ENCODE measurements at regions not wholly inside any gene's neighbourhood (a gene's known extent, or its start where the extent isn't known, plus 50 kb on each side); places are given as distances from the start of the nearest gene placed in this dataset.

DNA sequence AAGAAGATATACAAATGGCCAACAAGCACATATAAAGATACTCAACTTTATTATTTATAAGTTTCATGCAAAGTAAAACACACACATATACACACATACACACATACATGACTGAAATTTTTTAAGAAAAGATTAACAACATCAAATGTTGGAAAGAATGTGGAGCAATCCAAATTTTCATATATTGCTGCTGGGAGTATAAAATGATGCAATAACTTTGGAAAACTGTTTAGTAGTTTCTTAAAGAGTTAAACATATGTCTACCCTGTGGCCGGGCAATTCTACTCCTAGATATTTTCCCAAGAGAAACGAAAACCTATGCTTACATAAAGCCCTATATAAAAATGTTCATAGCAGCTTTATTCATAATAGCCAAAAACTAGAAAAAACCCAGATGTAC, 99.8 kb upstream of the NR4A3 start:
- Mint-ChIP-seq H3K27me3 (ENCODE audit: low read depth in 3 of 3) (no peaks in the 10 kb centered on the region), H3K36me3 (no peaks in the 10 kb centered on the region), H3K4me3 (no peak overlapping the region), H3K27ac (no peak overlapping the region), H3K4me1 (peaks cover 15% of the 10 kb centered on the region), H3K9me3 (no peaks in the 10 kb centered on the region)
- no CpG with 5 or more reads among the region's 2 CpGs for WGBS (ENCODE audit: insufficient coverage)
- H3K27me3 ChIP-seq (ENCODE audit: control insufficient read depth in 2 of 2, insufficient read depth in 2 of 2, low read length in 2 of 2) = no peaks in the 10 kb centered on the region
- no peak overlapping the region for H3K9ac ChIP-seq (ENCODE audit: insufficient read depth, low read length, poor library complexity, severe bottlenecking)
- H3K36me3 ChIP-seq (replicated peaks in 1 of 2; ENCODE audit: control insufficient read depth in 1 of 2, insufficient read depth in 2 of 2, low read length in 2 of 2) = no peaks in the 10 kb centered on the region
- no peaks in the 10 kb centered on the region for H3K79me2 ChIP-seq (ENCODE audit: insufficient read depth, low read length)
- no peaks in the 10 kb centered on the region for H4K20me1 ChIP-seq (ENCODE audit: insufficient read depth, low read length)
- no peak overlapping the region for H3K4me2 ChIP-seq (replicated peaks; ENCODE audit: extremely low read depth, low read length, poor library complexity, severe bottlenecking)
- no peak overlapping the region for H3K4me3 ChIP-seq (replicated peaks in 1 of 3; ENCODE audit: low read depth in 2 of 3, low read length in 3 of 3)
- no peaks in the 10 kb centered on the region for H3K9me3 ChIP-seq (replicated peaks in 1 of 2; ENCODE audit: control insufficient read depth in 1 of 2, insufficient read depth in 1 of 2, low read length in 2 of 2)
- H3K4me1 ChIP-seq (ENCODE audit: control insufficient read depth in 1 of 2, insufficient read depth in 2 of 2, low read length in 2 of 2) = peaks cover 5 to 13% of the 10 kb centered on the region in 2 donors
- intact Hi-C loops (cut with micrococcal nuclease) = loop anchor here in 1 of 2 donors (10.0 kb wide), 1 partner anchor 87 kb away; no protein-coding TSS in a partner anchor
- TF ChIP-seq, protein P1, sequence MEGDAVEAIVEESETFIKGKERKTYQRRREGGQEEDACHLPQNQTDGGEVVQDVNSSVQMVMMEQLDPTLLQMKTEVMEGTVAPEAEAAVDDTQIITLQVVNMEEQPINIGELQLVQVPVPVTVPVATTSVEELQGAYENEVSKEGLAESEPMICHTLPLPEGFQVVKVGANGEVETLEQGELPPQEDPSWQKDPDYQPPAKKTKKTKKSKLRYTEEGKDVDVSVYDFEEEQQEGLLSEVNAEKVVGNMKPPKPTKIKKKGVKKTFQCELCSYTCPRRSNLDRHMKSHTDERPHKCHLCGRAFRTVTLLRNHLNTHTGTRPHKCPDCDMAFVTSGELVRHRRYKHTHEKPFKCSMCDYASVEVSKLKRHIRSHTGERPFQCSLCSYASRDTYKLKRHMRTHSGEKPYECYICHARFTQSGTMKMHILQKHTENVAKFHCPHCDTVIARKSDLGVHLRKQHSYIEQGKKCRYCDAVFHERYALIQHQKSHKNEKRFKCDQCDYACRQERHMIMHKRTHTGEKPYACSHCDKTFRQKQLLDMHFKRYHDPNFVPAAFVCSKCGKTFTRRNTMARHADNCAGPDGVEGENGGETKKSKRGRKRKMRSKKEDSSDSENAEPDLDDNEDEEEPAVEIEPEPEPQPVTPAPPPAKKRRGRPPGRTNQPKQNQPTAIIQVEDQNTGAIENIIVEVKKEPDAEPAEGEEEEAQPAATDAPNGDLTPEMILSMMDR (IDR thresholded peaks at IDR 0.05) = no peak
- H3K27ac ChIP-seq (ENCODE audit: low read depth in 1 of 2, low read length in 2 of 2) = no peak overlapping the region
- DNase-seq = no peak
- no peak overlapping the region for H2AFZ ChIP-seq (ENCODE audit: insufficient read depth, low read depth, low read length, poor library complexity, severe bottlenecking)

DNA sequence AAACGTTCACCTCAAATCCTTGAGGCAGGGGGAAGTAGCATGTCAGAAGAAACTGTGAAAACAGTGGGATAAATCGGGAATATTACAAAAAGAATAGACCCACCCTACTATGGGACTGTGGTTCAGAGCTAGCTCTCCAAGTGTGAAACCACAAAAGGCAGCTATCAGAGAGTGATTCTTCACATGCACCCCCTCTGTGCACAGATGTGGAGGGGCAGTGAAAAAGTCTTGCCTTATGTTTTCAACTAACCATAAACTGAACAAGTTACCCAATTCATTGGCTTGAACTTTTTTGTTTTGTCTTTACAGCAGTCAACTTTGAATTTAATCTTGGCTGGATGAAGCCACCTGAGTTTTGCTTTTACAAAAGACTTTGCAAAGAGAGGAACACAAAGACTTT, 98.8 kb upstream of the NR4A3 start:
- Histone ChIP-seq H3K27me3 (ENCODE audit: control insufficient read depth in 2 of 2, insufficient read depth in 2 of 2, low read length in 2 of 2) (no peaks in the 10 kb centered on the region), H3K9ac (ENCODE audit: insufficient read depth, low read length, poor library complexity, severe bottlenecking) (no peak overlapping the region), H3K4me1 (ENCODE audit: control insufficient read depth in 1 of 2, insufficient read depth in 2 of 2, low read length in 2 of 2) (peaks cover 5 to 13% of the 10 kb centered on the region in 2 donors), H4K20me1 (ENCODE audit: insufficient read depth, low read length) (no peaks in the 10 kb centered on the region), H3K9me3 (replicated peaks in 1 of 2; ENCODE audit: control insufficient read depth in 1 of 2, insufficient read depth in 1 of 2, low read length in 2 of 2) (no peaks in the 10 kb centered on the region), H3K36me3 (replicated peaks in 1 of 2; ENCODE audit: control insufficient read depth in 1 of 2, insufficient read depth in 2 of 2, low read length in 2 of 2) (no peaks in the 10 kb centered on the region), H3K27ac (ENCODE audit: low read depth in 1 of 2, low read length in 2 of 2) (no peak overlapping the region), H3K4me3 (replicated peaks in 1 of 3; ENCODE audit: low read depth in 2 of 3, low read length in 3 of 3) (no peak overlapping the region), H3K79me2 (ENCODE audit: insufficient read depth, low read length) (no peaks in the 10 kb centered on the region), H2AFZ (ENCODE audit: insufficient read depth, low read depth, low read length, poor library complexity, severe bottlenecking) (no peak overlapping the region), H3K4me2 (replicated peaks; ENCODE audit: extremely low read depth, low read length, poor library complexity, severe bottlenecking) (no peak overlapping the region)
- intact Hi-C loops (cut with micrococcal nuclease) = loop anchor here in 1 of 2 donors (10.0 kb wide), 1 partner anchor 88 kb away; no protein-coding TSS in a partner anchor
- Mint-ChIP-seq H3K27ac (no peak overlapping the region), H3K4me3 (no peak overlapping the region), H3K4me1 (peaks cover 15% of the 10 kb centered on the region), H3K36me3 (no peaks in the 10 kb centered on the region), H3K9me3 (no peaks in the 10 kb centered on the region), H3K27me3 (ENCODE audit: low read depth in 3 of 3) (no peaks in the 10 kb centered on the region)
- TF ChIP-seq, protein P1 (IDR thresholded peaks at IDR 0.05) = no peak
- no peak for DNase-seq
- no CpG with 5 or more reads among the region's 2 CpGs for WGBS (ENCODE audit: insufficient coverage)

All from CD14-positive monocyte (primary cell).